IMR-90 (cell line): ENCODE measurements at regions not wholly inside any gene's neighbourhood (a gene's known extent, or its start where the extent isn't known, plus 50 kb on each side); places are given as distances from the start of the nearest gene placed in this dataset.

Experiments
- CEBPB ChIP-seq: IDR thresholded peaks from 2 replicates; pipeline ENCODE4 v1.6.1; 2012; ENCODE audit warnings: low read depth, low read length, improper control_type of control experiment
- POLR2A ChIP-seq: IDR thresholded peaks from 2 replicates; pipeline ENCODE4 v1.6.1; 2012; ENCODE audit warnings: mild to moderate bottlenecking, low read depth, low read length
- RAD21 ChIP-seq: IDR thresholded peaks from 2 replicates; pipeline ENCODE4 v1.6.1; 2012; ENCODE audit warnings: low read length, improper control_type of control experiment
- RCOR1 ChIP-seq: IDR thresholded peaks from 2 replicates; pipeline ENCODE4 v1.6.1; 2012; ENCODE audit warnings: mild to moderate bottlenecking, low read length, improper control_type of control experiment; ENCODE audit not compliant: insufficient replicate concordance
- RFX5 ChIP-seq: IDR thresholded peaks from 2 replicates; pipeline ENCODE4 v1.8.0; 2012; ENCODE audit warnings: low read depth, mild to moderate bottlenecking, low read length, moderate library complexity
- SMC3 ChIP-seq: fragments of 150-350 bp; IDR thresholded peaks from 2 replicates; pipeline ENCODE4 v1.6.1; 2016; ENCODE audit warnings: low read depth, mild to moderate bottlenecking, antibody characterized with exemption, low read length, moderate library complexity
- USF2 ChIP-seq: fragments of 150-350 bp; IDR thresholded peaks from 2 replicates; pipeline ENCODE4 v1.6.1; 2017; ENCODE audit warnings: mild to moderate bottlenecking, antibody characterized with exemption, low read length, low read depth
- TF ChIP-seq, protein P1 (sequence below): conservative IDR thresholded peaks from 2 replicates; pipeline ENCODE4 v1.5.1; 2012; ENCODE audit warnings: mild to moderate bottlenecking, low read depth, low read length, improper control_type of control experiment

DNA sequence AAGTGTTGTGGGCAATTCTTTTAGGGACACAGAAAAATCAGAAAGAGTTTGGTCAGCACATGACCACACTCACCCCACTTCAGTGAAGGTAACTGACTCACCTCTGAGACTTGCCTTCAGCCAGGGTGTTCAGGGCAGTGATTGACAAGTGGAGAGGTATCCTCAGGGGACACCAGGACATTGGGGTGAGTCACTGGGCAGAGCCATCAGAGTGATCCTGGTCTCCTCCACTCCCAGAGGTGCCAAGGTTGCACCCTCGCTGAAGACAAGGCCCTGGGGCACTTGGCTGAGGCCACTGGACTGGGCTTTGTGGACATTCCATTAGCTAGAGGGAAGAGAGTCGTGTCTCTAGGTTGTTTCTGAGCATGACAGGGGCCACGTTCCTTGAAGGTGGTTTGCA is 113.4 kb downstream of the GADD45G start:
- TF ChIP-seq, protein P1, sequence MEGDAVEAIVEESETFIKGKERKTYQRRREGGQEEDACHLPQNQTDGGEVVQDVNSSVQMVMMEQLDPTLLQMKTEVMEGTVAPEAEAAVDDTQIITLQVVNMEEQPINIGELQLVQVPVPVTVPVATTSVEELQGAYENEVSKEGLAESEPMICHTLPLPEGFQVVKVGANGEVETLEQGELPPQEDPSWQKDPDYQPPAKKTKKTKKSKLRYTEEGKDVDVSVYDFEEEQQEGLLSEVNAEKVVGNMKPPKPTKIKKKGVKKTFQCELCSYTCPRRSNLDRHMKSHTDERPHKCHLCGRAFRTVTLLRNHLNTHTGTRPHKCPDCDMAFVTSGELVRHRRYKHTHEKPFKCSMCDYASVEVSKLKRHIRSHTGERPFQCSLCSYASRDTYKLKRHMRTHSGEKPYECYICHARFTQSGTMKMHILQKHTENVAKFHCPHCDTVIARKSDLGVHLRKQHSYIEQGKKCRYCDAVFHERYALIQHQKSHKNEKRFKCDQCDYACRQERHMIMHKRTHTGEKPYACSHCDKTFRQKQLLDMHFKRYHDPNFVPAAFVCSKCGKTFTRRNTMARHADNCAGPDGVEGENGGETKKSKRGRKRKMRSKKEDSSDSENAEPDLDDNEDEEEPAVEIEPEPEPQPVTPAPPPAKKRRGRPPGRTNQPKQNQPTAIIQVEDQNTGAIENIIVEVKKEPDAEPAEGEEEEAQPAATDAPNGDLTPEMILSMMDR = no peak
- TF ChIP-seq POLR2A (no peak), RAD21 (no peak), USF2 (no peak), RCOR1 (no peak), RFX5 (no peak), SMC3 (no peak), CEBPB (no peak)
